ENCODE measurements at regions not wholly inside any gene's neighbourhood (a gene's known extent, or its start where the extent isn't known, plus 50 kb on each side); places are given as distances from the start of the nearest gene placed in this dataset.

DNA sequence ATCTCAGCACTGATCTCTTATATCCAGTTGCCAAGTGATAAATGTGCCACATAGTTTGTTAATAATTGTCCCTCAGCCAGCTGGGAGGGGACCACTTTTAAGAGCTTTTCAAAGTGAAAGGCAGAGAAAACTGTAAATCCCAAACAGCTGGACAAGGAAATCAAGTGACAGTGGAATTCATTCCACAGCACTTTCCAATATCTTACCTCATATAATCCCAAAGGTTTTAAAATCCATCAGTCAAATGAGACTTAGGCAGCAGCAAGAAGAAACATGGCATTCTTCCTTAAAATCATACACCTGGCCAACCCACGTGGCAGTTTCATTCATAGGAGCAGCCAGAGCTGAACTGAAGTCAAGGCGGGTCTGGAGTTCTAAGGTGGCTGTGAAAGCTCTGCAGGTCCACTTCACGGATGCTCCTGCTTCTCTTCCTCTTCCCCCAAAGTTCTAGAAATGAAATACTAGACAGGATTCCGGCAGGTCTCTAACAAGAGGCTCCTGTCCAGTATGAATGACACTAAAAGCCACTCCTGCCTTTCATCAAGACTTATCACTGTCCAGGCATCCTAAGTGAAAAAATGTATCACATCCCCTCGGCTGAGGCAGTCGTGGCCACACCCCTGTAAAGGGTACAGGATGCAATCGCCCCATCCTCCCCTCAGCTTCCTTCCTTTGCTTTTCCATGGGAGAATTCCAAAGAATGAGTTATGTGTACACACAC is 190.4 kb upstream of the STK17B start:
- no peaks in the 10 kb centered on the region for H3K4me1 ChIP-seq
- no peak overlapping the region for H3K27ac ChIP-seq
- no peaks in the 10 kb centered on the region for H3K36me3 ChIP-seq
- H3K27me3 ChIP-seq = no peaks in the 10 kb centered on the region
- H3K9me3 ChIP-seq = no peaks in the 10 kb centered on the region
- intact Hi-C loops (cut with DNase I; ENCODE audit: low total_unique reads) = no loop called here
- no peak overlapping the region for H3K4me3 ChIP-seq
- TF ChIP-seq, protein P1, sequence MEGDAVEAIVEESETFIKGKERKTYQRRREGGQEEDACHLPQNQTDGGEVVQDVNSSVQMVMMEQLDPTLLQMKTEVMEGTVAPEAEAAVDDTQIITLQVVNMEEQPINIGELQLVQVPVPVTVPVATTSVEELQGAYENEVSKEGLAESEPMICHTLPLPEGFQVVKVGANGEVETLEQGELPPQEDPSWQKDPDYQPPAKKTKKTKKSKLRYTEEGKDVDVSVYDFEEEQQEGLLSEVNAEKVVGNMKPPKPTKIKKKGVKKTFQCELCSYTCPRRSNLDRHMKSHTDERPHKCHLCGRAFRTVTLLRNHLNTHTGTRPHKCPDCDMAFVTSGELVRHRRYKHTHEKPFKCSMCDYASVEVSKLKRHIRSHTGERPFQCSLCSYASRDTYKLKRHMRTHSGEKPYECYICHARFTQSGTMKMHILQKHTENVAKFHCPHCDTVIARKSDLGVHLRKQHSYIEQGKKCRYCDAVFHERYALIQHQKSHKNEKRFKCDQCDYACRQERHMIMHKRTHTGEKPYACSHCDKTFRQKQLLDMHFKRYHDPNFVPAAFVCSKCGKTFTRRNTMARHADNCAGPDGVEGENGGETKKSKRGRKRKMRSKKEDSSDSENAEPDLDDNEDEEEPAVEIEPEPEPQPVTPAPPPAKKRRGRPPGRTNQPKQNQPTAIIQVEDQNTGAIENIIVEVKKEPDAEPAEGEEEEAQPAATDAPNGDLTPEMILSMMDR (IDR thresholded peaks at IDR 0.05) = no peak
- DNase-seq = no peak

DNA sequence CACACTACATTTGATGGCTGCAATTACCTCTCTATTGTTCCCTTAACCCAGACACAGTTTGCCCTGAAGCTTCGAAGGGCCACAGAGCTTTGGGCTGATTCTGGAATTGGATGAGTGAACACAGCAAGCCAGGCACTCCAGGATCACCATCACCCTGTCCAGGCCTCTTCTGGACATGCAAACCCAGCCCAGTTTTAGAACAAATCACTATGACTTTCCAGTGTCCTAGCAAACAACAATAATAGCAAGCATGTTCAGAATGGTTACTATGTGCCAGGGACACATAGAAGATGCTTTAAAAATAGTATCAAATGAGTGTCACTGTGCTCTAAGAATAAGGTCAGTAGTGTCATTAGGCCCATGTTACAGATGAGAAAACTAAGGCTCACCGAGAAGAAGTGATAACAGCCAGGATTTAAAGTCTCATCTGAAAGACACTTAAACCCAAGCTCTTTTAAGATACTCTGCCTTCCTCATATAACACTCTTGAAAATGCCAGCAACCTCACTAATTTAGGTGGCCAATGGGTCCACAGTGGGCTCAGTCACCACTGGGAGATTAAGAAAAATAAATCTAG is 191.7 kb upstream of the STK17B start:
- Histone ChIP-seq H3K27ac (no peak overlapping the region), H3K4me3 (no peak overlapping the region), H3K9me3 (no peaks in the 10 kb centered on the region), H3K36me3 (no peaks in the 10 kb centered on the region), H3K4me1 (no peaks in the 10 kb centered on the region), H3K27me3 (no peaks in the 10 kb centered on the region)
- intact Hi-C loops (cut with DNase I; ENCODE audit: low total_unique reads) = no loop called here
- DNase-seq = no peak
- TF ChIP-seq, protein P1 (IDR thresholded peaks at IDR 0.05) = no peak

DNA sequence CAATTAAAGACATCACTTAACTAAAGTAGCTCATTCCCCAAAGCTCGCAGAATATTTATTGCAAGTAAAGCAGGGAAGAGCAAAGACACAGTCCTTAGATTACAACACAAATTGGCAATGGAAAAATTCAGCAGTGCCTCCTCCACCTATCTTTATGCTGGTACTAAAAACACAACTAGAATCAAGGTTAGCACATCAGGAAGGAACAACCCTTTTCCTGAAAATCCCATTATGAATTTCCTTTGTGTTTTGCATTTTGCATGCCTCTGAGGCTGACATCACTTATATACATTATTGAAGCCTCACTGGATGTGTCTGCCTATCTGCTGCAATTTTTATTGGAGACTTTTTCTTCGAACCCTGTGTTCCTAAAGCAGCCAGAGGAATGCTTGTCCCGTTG is 193.8 kb upstream of the STK17B start:
- intact Hi-C loops (cut with DNase I; ENCODE audit: low total_unique reads) = no loop called here

DNA sequence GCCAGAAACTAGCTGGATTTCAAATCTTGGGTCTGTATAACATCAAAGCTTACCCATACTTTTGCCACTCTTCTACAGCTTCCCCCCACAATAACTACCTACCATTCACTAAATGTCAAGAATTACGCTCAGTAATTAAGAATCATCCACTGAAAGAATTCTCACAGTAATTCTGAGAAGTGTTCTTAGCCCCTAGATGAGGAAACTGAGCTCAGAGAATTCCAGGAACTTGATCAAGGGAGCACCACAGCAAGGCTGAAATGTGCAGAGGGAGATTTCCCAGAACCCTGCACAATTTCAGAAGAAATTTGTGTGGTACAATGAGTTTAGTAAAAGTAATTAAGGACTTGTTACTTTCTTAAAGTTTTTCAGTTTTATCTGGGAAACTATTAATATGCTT is 194.5 kb upstream of the STK17B start:
- Histone ChIP-seq H3K9me3 (peaks cover 0 to 11% (median 7%) of the 10 kb centered on the region in 3 donors), H3K36me3 (no peaks in the 10 kb centered on the region), H3K27ac (no peak overlapping the region), H3K27me3 (no peaks in the 10 kb centered on the region), H3K4me1 (no peaks in the 10 kb centered on the region), H3K4me3 (no peak overlapping the region)
- intact Hi-C loops (cut with DNase I; ENCODE audit: low total_unique reads) = no loop called here
- DNase-seq = no peak
- TF ChIP-seq, protein P1 (IDR thresholded peaks at IDR 0.05) = no peak

More for the DNA sequence above, 193.8 kb upstream of the STK17B start:
- H3K4me1 ChIP-seq = no peaks in the 10 kb centered on the region
- H3K36me3 ChIP-seq = no peaks in the 10 kb centered on the region
- no peak overlapping the region for H3K27ac ChIP-seq
- no peak for DNase-seq
- no peak overlapping the region for H3K4me3 ChIP-seq
- H3K27me3 ChIP-seq = no peaks in the 10 kb centered on the region
- TF ChIP-seq, protein P1 (IDR thresholded peaks at IDR 0.05) = no peak
- H3K9me3 ChIP-seq = peaks cover 0 to 11% (median 7%) of the 10 kb centered on the region in 3 donors

DNA sequence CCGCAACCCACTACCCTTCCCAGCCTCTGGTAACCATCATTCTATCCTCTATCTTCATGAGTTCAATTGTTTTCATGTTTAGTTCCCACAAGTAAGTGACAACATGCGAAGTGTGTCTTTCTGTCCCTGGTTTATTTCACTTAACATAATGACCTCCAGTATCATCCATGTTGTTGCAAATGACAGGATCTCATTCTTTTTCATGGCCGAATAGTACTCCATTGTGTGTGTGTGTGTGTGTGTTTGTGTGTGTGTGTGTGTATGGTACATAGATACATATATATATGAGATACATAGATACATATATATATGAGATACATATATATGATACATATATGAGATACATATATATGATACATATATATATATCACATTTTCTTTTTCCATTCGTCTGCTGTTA is 196.3 kb upstream of the STK17B start:
- Histone ChIP-seq H3K27ac (no peak overlapping the region), H3K4me1 (peaks cover 0 to 3% (median under 1%) of the 10 kb centered on the region in 4 donors), H3K4me3 (no peak overlapping the region), H3K36me3 (no peaks in the 10 kb centered on the region), H3K27me3 (no peaks in the 10 kb centered on the region), H3K9me3 (peaks cover 0 to 11% (median 7%) of the 10 kb centered on the region in 3 donors)
- DNase-seq = no peak
- TF ChIP-seq, protein P1 (IDR thresholded peaks at IDR 0.05) = no peak
- intact Hi-C loops (cut with DNase I; ENCODE audit: low total_unique reads) = no loop called here

Data from tibial artery (tissue), 4 donors.